ENCODE measurements at regions not wholly inside any gene's neighbourhood (a gene's known extent, or its start where the extent isn't known, plus 50 kb on each side); places are given as distances from the start of the nearest gene placed in this dataset.

DNA sequence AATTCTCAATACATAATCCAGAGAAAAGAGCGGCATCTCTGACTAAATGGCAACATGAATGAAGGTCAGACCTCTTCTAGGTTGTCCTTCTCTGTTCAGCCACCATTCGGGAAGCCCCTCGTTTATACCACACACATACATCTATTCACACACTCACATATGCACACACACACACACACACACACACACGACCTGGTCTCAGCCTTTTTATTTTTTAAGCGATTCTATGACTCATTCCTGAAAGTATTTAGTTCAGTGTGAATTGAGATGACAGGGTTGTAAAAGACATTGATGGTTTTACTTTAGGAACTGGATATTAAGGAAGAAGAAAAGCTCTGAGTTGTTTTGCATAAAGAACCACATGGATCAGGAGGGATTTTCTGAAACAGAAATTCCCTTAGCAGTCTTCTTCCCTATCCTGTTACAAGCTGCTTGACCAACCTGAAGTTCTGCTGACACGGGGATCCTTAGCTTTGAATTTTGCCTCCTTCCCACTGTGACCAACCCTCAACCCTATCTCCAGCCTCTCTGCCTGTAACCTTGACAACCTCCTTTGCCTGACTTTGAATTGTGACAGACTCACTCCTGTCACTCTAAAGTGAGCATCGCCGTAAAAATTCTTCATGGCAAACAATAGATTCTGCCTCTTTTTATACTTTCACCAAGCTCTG is 383.1 kb upstream of the ESRRG start:
- no peaks in the 10 kb centered on the region for H3K9me3 ChIP-seq
- no peak overlapping the region for H3K27ac ChIP-seq
- H3K4me1 ChIP-seq, result no peaks in the 10 kb centered on the region
- TF ChIP-seq, protein P1, sequence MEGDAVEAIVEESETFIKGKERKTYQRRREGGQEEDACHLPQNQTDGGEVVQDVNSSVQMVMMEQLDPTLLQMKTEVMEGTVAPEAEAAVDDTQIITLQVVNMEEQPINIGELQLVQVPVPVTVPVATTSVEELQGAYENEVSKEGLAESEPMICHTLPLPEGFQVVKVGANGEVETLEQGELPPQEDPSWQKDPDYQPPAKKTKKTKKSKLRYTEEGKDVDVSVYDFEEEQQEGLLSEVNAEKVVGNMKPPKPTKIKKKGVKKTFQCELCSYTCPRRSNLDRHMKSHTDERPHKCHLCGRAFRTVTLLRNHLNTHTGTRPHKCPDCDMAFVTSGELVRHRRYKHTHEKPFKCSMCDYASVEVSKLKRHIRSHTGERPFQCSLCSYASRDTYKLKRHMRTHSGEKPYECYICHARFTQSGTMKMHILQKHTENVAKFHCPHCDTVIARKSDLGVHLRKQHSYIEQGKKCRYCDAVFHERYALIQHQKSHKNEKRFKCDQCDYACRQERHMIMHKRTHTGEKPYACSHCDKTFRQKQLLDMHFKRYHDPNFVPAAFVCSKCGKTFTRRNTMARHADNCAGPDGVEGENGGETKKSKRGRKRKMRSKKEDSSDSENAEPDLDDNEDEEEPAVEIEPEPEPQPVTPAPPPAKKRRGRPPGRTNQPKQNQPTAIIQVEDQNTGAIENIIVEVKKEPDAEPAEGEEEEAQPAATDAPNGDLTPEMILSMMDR (IDR thresholded peaks at IDR 0.05), result no peak
- no peak overlapping the region for H3K4me3 ChIP-seq
- H3K27me3 ChIP-seq, result no peaks in the 10 kb centered on the region
- no peaks in the 10 kb centered on the region for H3K36me3 ChIP-seq
- no peak for DNase-seq (ENCODE audit: low spot score)

DNA sequence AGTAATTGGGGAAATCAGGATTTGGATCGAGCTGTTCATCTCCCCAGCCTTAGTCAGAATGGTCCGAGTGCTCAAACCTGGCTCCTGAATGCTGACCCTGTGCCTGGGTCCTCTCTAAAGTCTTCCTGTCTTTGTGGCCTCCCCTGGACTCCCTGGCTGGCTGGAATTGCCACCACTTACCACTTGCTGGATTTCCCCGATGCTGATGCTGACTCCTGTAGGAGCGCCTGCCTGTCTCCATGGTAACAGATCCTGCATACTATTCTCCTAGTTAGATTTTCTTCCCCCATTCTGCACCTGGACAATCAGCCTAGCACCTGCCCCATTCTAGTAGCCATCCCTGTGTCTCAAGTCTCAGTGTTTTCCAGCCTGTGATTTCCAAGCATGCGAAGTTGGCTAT is 382.2 kb upstream of the ESRRG start:
- no peak overlapping the region for H3K27ac ChIP-seq
- TF ChIP-seq, protein P1 (IDR thresholded peaks at IDR 0.05), result no peak

DNA sequence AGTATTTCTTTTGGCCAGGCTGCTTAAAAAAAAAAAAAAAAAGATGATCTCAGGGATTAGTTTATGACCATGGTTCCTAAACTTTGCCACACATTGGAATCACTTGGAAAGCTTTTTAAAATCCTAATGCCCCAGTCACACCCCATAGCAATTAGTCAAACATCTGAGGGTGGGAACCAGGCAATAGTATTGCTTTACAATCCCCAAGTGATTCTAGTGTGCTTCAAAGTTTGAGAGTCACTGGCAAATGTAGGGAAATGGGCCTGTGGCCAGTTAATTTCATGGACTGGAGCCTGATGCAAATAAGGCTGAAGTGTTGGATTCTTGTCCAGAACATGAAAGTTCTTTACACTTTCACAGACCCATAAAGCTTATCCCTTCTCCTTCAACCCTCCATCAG is 374.6 kb upstream of the ESRRG start:
- no peaks in the 10 kb centered on the region for H3K9me3 ChIP-seq
- H3K27ac ChIP-seq, result no peak overlapping the region
- TF ChIP-seq, protein P1 (IDR thresholded peaks at IDR 0.05), result no peak
- H3K36me3 ChIP-seq, result no peaks in the 10 kb centered on the region
- no peaks in the 10 kb centered on the region for H3K4me1 ChIP-seq
- no peaks in the 10 kb centered on the region for H3K27me3 ChIP-seq
- no peak overlapping the region for H3K4me3 ChIP-seq
- no peak for DNase-seq (ENCODE audit: low spot score)

More for the DNA sequence above, 382.2 kb upstream of the ESRRG start:
- no peak for DNase-seq (ENCODE audit: low spot score)
- Histone ChIP-seq H3K4me1 (no peaks in the 10 kb centered on the region), H3K27me3 (no peaks in the 10 kb centered on the region), H3K4me3 (no peak overlapping the region), H3K9me3 (no peaks in the 10 kb centered on the region), H3K36me3 (no peaks in the 10 kb centered on the region)

DNA sequence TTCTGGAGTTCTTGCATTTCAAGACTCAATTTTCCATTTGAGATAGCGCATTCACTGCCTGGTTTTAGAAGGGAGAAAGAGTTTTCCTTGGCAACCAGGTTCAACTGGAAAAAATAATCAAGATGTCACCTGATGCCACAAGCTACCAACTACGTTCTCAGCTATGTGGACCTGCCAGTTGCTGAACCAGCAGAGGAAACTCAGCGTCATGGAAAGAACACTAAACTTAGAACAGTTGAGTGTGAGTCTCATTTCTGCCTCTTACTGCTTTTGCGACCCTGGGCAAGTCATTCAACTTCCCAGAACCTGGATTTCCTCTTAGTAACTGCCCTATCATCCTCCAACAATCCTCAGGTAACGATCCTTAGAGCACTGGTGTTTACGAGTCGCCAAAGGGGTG is 373.0 kb upstream of the ESRRG start:
- Histone ChIP-seq H3K36me3 (no peaks in the 10 kb centered on the region), H3K27me3 (no peaks in the 10 kb centered on the region), H3K4me1 (no peaks in the 10 kb centered on the region), H3K27ac (no peak overlapping the region), H3K4me3 (no peak overlapping the region), H3K9me3 (no peaks in the 10 kb centered on the region)
- DNase-seq (ENCODE audit: low spot score), result no peak
- TF ChIP-seq, protein P1 (IDR thresholded peaks at IDR 0.05), result no peak

DNA sequence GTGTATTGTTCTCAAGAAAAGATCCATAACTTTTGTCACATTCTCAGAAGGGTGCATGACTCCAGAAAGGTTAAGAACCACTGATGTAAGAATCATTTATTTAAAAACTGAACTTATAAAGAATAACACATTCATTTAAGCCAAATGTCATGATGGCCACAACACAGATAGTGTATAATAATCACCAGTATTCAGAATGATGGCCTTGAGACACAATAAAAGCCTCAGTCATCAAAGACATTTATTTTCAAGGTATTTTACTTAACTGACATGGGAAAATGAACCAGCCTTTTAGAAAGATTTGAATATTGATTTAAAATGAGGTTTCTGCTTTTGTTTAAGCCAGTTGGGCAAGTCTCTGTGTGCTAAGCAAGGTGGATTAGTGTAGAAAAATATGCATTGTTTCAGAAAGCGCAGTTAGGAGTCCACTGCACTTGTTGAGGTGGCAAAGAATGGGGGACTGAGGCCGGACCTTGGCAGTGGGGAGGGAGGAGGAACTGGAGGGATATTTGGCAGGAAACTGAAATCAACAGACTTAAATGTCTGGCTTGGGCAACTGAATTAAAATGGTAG is 371.9 kb upstream of the ESRRG start:
- TF ChIP-seq, protein P1 (IDR thresholded peaks at IDR 0.05), result no peak
- H3K27me3 ChIP-seq, result no peaks in the 10 kb centered on the region
- H3K27ac ChIP-seq, result no peak overlapping the region
- no peaks in the 10 kb centered on the region for H3K9me3 ChIP-seq
- no peaks in the 10 kb centered on the region for H3K4me1 ChIP-seq
- DNase-seq (ENCODE audit: low spot score), result no peak
- no peaks in the 10 kb centered on the region for H3K36me3 ChIP-seq
- no peak overlapping the region for H3K4me3 ChIP-seq

DNA sequence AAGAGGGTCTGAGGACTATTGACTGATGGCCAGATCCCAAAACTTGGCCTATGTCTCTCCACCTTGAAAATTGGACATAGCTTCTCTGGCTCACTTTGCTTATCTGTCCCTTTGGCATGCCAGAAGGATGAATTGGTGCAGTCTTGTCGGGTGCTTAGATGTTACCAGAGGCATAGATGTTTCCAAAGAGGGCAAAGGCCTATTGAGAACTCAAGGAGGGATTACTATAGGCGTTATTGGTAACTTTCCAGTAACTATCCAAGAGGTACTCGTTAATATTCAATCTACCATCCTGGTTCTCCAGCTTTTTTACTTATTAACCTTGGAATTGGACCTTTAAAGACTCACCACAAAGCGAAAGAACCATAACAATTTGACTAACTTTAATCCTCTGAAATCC is 368.3 kb upstream of the ESRRG start:
- Histone ChIP-seq H3K27ac (peak overlapping the region in 1 of 2 donors; percentile 90), H3K4me1 (no peaks in the 10 kb centered on the region), H3K27me3 (no peaks in the 10 kb centered on the region), H3K4me3 (no peak overlapping the region), H3K9me3 (no peaks in the 10 kb centered on the region), H3K36me3 (no peaks in the 10 kb centered on the region)
- no peak for DNase-seq (ENCODE audit: low spot score)
- TF ChIP-seq, protein P1 (IDR thresholded peaks at IDR 0.05), result no peak
